C4-2B (cell line): ENCODE measurements at regions not wholly inside any gene's neighbourhood (a gene's known extent, or its start where the extent isn't known, plus 50 kb on each side); places are given as distances from the start of the nearest gene placed in this dataset.

Source experiments
- ZFX ChIP-seq: fragments of 450-650 bp; IDR thresholded peaks from 2 replicates; pipeline ENCODE4 v1.6.1; 2017
- TF ChIP-seq, protein P1 (sequence below): fragments of 450-650 bp; conservative IDR thresholded peaks from 2 replicates; pipeline ENCODE4 v1.5.1; 2017; ENCODE audit warnings: mild to moderate bottlenecking

DNA sequence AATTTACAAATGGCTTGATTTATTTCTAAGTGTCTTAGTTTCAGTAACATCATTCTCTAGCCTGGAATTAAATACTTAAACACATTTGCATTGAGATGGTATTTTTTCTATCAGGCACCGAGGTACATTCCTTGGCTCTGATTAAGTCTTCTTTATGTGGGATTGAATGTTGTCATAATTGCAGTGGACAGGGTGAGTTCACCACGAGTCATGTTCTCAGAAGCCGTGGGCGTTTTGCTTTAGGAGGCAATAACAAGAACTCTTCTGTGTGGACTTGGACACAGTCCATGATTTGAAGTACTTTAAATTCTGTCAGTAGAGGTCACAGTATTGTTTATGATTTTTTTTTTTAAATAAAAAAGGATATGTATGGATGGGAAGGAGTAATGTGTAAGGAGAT is 57.1 kb upstream of the EFHC2 start:
- TF ChIP-seq, protein P1, sequence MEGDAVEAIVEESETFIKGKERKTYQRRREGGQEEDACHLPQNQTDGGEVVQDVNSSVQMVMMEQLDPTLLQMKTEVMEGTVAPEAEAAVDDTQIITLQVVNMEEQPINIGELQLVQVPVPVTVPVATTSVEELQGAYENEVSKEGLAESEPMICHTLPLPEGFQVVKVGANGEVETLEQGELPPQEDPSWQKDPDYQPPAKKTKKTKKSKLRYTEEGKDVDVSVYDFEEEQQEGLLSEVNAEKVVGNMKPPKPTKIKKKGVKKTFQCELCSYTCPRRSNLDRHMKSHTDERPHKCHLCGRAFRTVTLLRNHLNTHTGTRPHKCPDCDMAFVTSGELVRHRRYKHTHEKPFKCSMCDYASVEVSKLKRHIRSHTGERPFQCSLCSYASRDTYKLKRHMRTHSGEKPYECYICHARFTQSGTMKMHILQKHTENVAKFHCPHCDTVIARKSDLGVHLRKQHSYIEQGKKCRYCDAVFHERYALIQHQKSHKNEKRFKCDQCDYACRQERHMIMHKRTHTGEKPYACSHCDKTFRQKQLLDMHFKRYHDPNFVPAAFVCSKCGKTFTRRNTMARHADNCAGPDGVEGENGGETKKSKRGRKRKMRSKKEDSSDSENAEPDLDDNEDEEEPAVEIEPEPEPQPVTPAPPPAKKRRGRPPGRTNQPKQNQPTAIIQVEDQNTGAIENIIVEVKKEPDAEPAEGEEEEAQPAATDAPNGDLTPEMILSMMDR: no peak
- TF ChIP-seq ZFX: no peak
